GM19397 (cell line): ENCODE measurements at regions not wholly inside any gene's neighbourhood (a gene's known extent, or its start where the extent isn't known, plus 50 kb on each side); places are given as distances from the start of the nearest gene placed in this dataset.

Experiments used
- ATAC-seq: cut with Tn5 transposase; IDR thresholded peaks from one replicate; pipeline ENCODE4 v1.9.1; 2021; ENCODE audit warnings: mild to moderate bottlenecking, moderate library complexity; ENCODE audit not compliant: unreplicated experiment

GRCh38 chr10:57884965-57885617 lies 382.6 kb downstream of the IPMK start:
- ATAC-seq = no peak

- no peak for ATAC-seq
Observed at GRCh38 chr10:57884407-57884806, 383.3 kb downstream of the IPMK start.

- no peak for ATAC-seq
Observed at GRCh38 chr10:57880446-57881227, 387.1 kb downstream of the IPMK start.

GRCh38 chr10:57874810-57875209 lies 392.9 kb downstream of the IPMK start:
- no peak for ATAC-seq

- no peak for ATAC-seq
Observed at GRCh38 chr10:57867241-57867640, 400.5 kb downstream of the IPMK start.

GRCh38 chr10:57864765-57865680 lies 402.7 kb downstream of the IPMK start:
- ATAC-seq = no peak

- ATAC-seq = no peak
Observed at GRCh38 chr10:57849691-57850357, 417.9 kb downstream of the IPMK start.

GRCh38 chr10:57846307-57847065 lies 421.2 kb downstream of the IPMK start:
- ATAC-seq = no peak

GRCh38 chr10:57844387-57844998 lies 423.2 kb downstream of the IPMK start:
- ATAC-seq = no peak

GRCh38 chr10:57830877-57831560 lies 436.7 kb downstream of the IPMK start:
- no peak for ATAC-seq

GRCh38 chr10:57825015-57825414 lies 442.7 kb downstream of the IPMK start:
- no peak for ATAC-seq

- ATAC-seq = no peak
Observed at GRCh38 chr10:57823398-57823797, 444.3 kb downstream of the IPMK start.

- no peak for ATAC-seq
Observed at GRCh38 chr10:57822965-57823364, 444.7 kb downstream of the IPMK start.

- no peak for ATAC-seq
Observed at GRCh38 chr10:57818522-57818921, 449.2 kb downstream of the IPMK start.

GRCh38 chr10:57817741-57818140 lies 450.0 kb downstream of the IPMK start:
- no peak for ATAC-seq

- ATAC-seq = no peak
Observed at GRCh38 chr10:57815949-57816348, 451.7 kb downstream of the IPMK start.

GRCh38 chr10:57809961-57810360 lies 457.7 kb downstream of the IPMK start:
- no peak for ATAC-seq

GRCh38 chr10:57807906-57808305 lies 459.8 kb downstream of the IPMK start:
- no peak for ATAC-seq

- ATAC-seq = no peak
Observed at GRCh38 chr10:57806675-57807074, 461.0 kb downstream of the IPMK start.
